ENCODE measurements at regions not wholly inside any gene's neighbourhood (a gene's known extent, or its start where the extent isn't known, plus 50 kb on each side); places are given as distances from the start of the nearest gene placed in this dataset.

DNA sequence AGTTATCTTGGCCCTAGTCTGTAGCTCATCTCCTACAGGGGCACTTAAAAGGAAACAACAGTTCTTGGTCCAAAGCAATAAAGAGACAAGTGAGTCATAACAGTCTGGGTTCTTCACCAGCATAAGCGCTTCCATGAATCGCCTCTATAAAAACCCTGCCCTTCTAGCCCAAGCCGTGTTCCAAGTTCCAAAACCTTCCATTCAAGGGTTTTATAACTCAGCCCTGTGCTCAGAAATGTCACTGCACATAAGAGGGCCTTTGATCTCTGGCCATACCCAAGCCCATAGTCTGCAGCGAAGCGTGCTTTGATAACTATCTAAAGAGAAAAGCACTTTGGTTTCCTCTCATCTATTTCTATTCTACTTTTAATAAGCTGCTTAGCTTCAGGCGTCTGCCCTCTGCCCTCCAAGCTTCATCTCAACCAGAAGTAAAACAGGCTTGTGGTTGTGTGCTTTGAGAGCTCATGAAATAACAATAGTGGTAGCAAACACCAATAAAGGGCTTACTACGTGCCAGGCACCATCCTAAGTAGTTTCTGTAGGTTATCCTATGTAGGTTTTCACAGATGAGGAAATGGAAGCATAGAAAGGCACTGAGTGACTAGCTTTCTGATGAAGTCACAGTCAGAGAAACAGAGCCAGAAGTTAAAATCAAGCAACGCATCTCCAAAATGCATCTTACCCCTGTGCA lies 64.0 kb upstream of the AKAP13 start:
- TF ChIP-seq, protein P1, sequence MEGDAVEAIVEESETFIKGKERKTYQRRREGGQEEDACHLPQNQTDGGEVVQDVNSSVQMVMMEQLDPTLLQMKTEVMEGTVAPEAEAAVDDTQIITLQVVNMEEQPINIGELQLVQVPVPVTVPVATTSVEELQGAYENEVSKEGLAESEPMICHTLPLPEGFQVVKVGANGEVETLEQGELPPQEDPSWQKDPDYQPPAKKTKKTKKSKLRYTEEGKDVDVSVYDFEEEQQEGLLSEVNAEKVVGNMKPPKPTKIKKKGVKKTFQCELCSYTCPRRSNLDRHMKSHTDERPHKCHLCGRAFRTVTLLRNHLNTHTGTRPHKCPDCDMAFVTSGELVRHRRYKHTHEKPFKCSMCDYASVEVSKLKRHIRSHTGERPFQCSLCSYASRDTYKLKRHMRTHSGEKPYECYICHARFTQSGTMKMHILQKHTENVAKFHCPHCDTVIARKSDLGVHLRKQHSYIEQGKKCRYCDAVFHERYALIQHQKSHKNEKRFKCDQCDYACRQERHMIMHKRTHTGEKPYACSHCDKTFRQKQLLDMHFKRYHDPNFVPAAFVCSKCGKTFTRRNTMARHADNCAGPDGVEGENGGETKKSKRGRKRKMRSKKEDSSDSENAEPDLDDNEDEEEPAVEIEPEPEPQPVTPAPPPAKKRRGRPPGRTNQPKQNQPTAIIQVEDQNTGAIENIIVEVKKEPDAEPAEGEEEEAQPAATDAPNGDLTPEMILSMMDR (IDR thresholded peaks at IDR 0.05), result no peak
- TF ChIP-seq YY1 (IDR thresholded peaks at IDR 0.05; ENCODE audit: low read depth) (no peak), RAD21 (IDR thresholded peaks at IDR 0.05; ENCODE audit: low read length) (no peak), POLR2AphosphoS5 (IDR thresholded peaks at IDR 0.05; ENCODE audit: low read depth, low read length) (no peak), EP300 (IDR thresholded peaks at IDR 0.05; ENCODE audit: borderline replicate concordance in 1 of 2, low read depth in 1 of 2, low read length in 1 of 2) (peak in 1 of 2 experiments; percentile 13; a peak in 1 of 4 replicates), GATA2 (CRISPR knock-in tag; IDR thresholded peaks at IDR 0.05) (no peak), MEF2A (IDR thresholded peaks at IDR 0.05; ENCODE audit: borderline replicate concordance, low read depth) (no peak)
- TF ChIP-seq, protein P2, sequence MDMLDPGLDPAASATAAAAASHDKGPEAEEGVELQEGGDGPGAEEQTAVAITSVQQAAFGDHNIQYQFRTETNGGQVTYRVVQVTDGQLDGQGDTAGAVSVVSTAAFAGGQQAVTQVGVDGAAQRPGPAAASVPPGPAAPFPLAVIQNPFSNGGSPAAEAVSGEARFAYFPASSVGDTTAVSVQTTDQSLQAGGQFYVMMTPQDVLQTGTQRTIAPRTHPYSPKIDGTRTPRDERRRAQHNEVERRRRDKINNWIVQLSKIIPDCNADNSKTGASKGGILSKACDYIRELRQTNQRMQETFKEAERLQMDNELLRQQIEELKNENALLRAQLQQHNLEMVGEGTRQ (IDR thresholded peaks at IDR 0.05; ENCODE audit: borderline replicate concordance, low read depth, low read length), result no peak
- TF ChIP-seq, protein P3, sequence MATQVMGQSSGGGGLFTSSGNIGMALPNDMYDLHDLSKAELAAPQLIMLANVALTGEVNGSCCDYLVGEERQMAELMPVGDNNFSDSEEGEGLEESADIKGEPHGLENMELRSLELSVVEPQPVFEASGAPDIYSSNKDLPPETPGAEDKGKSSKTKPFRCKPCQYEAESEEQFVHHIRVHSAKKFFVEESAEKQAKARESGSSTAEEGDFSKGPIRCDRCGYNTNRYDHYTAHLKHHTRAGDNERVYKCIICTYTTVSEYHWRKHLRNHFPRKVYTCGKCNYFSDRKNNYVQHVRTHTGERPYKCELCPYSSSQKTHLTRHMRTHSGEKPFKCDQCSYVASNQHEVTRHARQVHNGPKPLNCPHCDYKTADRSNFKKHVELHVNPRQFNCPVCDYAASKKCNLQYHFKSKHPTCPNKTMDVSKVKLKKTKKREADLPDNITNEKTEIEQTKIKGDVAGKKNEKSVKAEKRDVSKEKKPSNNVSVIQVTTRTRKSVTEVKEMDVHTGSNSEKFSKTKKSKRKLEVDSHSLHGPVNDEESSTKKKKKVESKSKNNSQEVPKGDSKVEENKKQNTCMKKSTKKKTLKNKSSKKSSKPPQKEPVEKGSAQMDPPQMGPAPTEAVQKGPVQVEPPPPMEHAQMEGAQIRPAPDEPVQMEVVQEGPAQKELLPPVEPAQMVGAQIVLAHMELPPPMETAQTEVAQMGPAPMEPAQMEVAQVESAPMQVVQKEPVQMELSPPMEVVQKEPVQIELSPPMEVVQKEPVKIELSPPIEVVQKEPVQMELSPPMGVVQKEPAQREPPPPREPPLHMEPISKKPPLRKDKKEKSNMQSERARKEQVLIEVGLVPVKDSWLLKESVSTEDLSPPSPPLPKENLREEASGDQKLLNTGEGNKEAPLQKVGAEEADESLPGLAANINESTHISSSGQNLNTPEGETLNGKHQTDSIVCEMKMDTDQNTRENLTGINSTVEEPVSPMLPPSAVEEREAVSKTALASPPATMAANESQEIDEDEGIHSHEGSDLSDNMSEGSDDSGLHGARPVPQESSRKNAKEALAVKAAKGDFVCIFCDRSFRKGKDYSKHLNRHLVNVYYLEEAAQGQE (IDR thresholded peaks at IDR 0.05; ENCODE audit: low read depth, low read length), result no peak

Measured in SK-N-SH (cell line).